ENCODE measurements at regions not wholly inside any gene's neighbourhood (a gene's known extent, or its start where the extent isn't known, plus 50 kb on each side); places are given as distances from the start of the nearest gene placed in this dataset.

DNA sequence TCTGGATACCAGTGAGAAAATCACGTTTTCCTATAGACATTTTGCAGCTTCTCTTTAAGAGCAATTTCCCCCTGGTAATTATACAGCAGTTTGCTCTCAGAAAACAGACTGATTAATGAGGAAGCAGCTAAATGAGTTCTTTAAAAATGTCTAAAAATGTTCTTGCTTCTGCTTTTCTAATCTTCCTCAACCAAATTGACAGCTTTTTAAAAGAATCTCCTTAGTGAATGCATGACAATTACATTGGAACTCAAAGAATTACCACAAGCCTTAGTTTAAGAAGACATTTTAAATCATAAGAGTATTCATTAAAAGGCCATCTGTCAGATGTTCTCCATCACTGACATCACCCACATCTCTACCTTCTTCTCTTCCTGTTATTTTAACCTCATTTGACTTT is 135.8 kb upstream of the PLXNC1 start:
- no peak for TF ChIP-seq EZH2phosphoT487 (IDR thresholded peaks at IDR 0.05; ENCODE audit: low read depth)
- TF ChIP-seq, protein P1, sequence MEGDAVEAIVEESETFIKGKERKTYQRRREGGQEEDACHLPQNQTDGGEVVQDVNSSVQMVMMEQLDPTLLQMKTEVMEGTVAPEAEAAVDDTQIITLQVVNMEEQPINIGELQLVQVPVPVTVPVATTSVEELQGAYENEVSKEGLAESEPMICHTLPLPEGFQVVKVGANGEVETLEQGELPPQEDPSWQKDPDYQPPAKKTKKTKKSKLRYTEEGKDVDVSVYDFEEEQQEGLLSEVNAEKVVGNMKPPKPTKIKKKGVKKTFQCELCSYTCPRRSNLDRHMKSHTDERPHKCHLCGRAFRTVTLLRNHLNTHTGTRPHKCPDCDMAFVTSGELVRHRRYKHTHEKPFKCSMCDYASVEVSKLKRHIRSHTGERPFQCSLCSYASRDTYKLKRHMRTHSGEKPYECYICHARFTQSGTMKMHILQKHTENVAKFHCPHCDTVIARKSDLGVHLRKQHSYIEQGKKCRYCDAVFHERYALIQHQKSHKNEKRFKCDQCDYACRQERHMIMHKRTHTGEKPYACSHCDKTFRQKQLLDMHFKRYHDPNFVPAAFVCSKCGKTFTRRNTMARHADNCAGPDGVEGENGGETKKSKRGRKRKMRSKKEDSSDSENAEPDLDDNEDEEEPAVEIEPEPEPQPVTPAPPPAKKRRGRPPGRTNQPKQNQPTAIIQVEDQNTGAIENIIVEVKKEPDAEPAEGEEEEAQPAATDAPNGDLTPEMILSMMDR (IDR thresholded peaks at IDR 0.05; ENCODE audit: low read depth, low read length) = no peak
